ENCODE measurements at regions not wholly inside any gene's neighbourhood (a gene's known extent, or its start where the extent isn't known, plus 50 kb on each side); places are given as distances from the start of the nearest gene placed in this dataset.

GRCh38 chr6:11357285-11357684 lies 124.8 kb upstream of the NEDD9 start (continued):
- TF ChIP-seq ZBTB43 (CRISPR knock-in tag; IDR thresholded peaks at IDR 0.05) (no peak), PRRX2 (CRISPR knock-in tag; IDR thresholded peaks at IDR 0.05) (no peak), ZNF263 (CRISPR knock-in tag; IDR thresholded peaks at IDR 0.05; ENCODE audit: low read depth) (no peak), ZNF396 (CRISPR knock-in tag; IDR thresholded peaks at IDR 0.05; ENCODE audit: borderline replicate concordance) (no peak), ZNF671 (CRISPR knock-in tag; IDR thresholded peaks at IDR 0.05) (no peak)

GRCh38 chr6:11356404-11357155 lies 124.1 kb upstream of the NEDD9 start:
- Mint-ChIP-seq H3K27ac (no peak overlapping the region), H3K4me3 (no peak overlapping the region), H3K36me3 (no peaks in the 10 kb centered on the region), H3K27me3 (ENCODE audit: low read depth) (no peaks in the 10 kb centered on the region; the same call in 1 of the 2 replicates), H3K9me3 (peaks cover 13% of the 10 kb centered on the region), H3K4me1 (0 out of 2 replicates have a peak, but pooled peaks cover 3% of the 10 kb centered on the region)
- DNase-seq (ENCODE audit: low spot score) = no peak
- ChIA-PET CTCF (no interaction called here), POLR2A (no interaction called here)
- ATAC-seq = no peak
- no peak for TF ChIP-seq FOXP1 (CRISPR knock-in tag; IDR thresholded peaks at IDR 0.05; ENCODE audit: borderline replicate concordance)
- no peak for TF ChIP-seq ZMAT4 (CRISPR knock-in tag; IDR thresholded peaks at IDR 0.05)

GRCh38 chr6:11353921-11354389 lies 121.5 kb upstream of the NEDD9 start:
- no peak for TF ChIP-seq ZNF512 (CRISPR knock-in tag; IDR thresholded peaks at IDR 0.05; ENCODE audit: borderline replicate concordance)
- ATAC-seq = no peak
- DNase-seq (ENCODE audit: low spot score) = no peak
- Mint-ChIP-seq H3K4me1 (0 out of 2 replicates have a peak, but pooled peaks cover 3% of the 10 kb centered on the region), H3K4me3 (no peak overlapping the region), H3K9me3 (no peaks in the 10 kb centered on the region), H3K36me3 (no peaks in the 10 kb centered on the region), H3K27ac (no peak overlapping the region), H3K27me3 (ENCODE audit: low read depth) (no peaks in the 10 kb centered on the region)
- POLR2A ChIA-PET = interaction anchor here (0.6 kb wide), 1 partner anchor 114 kb away, joined by 3 read pairs; no protein-coding TSS in a partner anchor
- CTCF ChIA-PET = no interaction called here

- H3K27me3 Mint-ChIP-seq (ENCODE audit: low read depth) = no peaks in the 10 kb centered on the region
- H3K36me3 Mint-ChIP-seq = no peaks in the 10 kb centered on the region
- peaks cover 13% of the 10 kb centered on the region; the same call in 1 of the 2 replicates for H3K9me3 Mint-ChIP-seq
- ChIA-PET POLR2A (no interaction called here), CTCF (no interaction called here)
- no peaks in the 10 kb centered on the region for H3K4me1 Mint-ChIP-seq
- ATAC-seq (no peak), DNase-seq (ENCODE audit: low spot score) (no peak)
- H3K4me3 Mint-ChIP-seq = no peak overlapping the region
- TF ChIP-seq ESRRA (CRISPR knock-in tag; IDR thresholded peaks at IDR 0.05; ENCODE audit: borderline replicate concordance) = no peak
- peak; percentile 75 for TF ChIP-seq GABPB1 (CRISPR knock-in tag; IDR thresholded peaks at IDR 0.05)
- TF ChIP-seq ZNF138 (CRISPR knock-in tag; conservative IDR thresholded peaks at IDR 0.05) = no peak
- no peak for TF ChIP-seq ZBTB43 (CRISPR knock-in tag; IDR thresholded peaks at IDR 0.05)
- no peak for TF ChIP-seq ZNF416 (CRISPR knock-in tag; IDR thresholded peaks at IDR 0.05)
- H3K27ac Mint-ChIP-seq = no peak overlapping the region
Measured at GRCh38 chr6:11350294-11350693, 117.8 kb upstream of the NEDD9 start.

GRCh38 chr6:11349880-11350279 lies 117.4 kb upstream of the NEDD9 start:
- Mint-ChIP-seq H3K4me1 (no peaks in the 10 kb centered on the region), H3K4me3 (no peak overlapping the region), H3K36me3 (no peaks in the 10 kb centered on the region), H3K27me3 (ENCODE audit: low read depth) (no peaks in the 10 kb centered on the region), H3K9me3 (peaks cover 13% of the 10 kb centered on the region; the same call in 1 of the 2 replicates), H3K27ac (no peak overlapping the region)
- DNase-seq (ENCODE audit: low spot score) (no peak), ATAC-seq (no peak)
- CTCF ChIA-PET = no interaction called here
- POLR2A ChIA-PET = no interaction called here
- TF ChIP-seq SMAD3 (CRISPR knock-in tag; IDR thresholded peaks at IDR 0.05; ENCODE audit: borderline replicate concordance) = no peak
- TF ChIP-seq ZNF281 (CRISPR knock-in tag; IDR thresholded peaks at IDR 0.05) = no peak
- no peak for TF ChIP-seq ESRRA (CRISPR knock-in tag; IDR thresholded peaks at IDR 0.05; ENCODE audit: borderline replicate concordance)
- no peak for TF ChIP-seq MLX (CRISPR knock-in tag; IDR thresholded peaks at IDR 0.05)
- TF ChIP-seq RELA (CRISPR knock-in tag; IDR thresholded peaks at IDR 0.05; ENCODE audit: borderline replicate concordance) = no peak

Data from WTC11 (cell line).